Body of pancreas (tissue), 4 donors: ENCODE measurements at regions not wholly inside any gene's neighbourhood (a gene's known extent, or its start where the extent isn't known, plus 50 kb on each side); places are given as distances from the start of the nearest gene placed in this dataset.

Experiments
- ATAC-seq: fragments of 150-250 bp; one replicate; pipeline ENCODE4 v1.9.1; 2016
- DNase-seq, 4 donors: peaks; one replicate each; pipeline ENCODE4 v3.0.0-alpha.2; 2019
- H3K27ac ChIP-seq, 4 donors: fragments of 200-600 bp; sonication (generic); 1 replicate in 3 of 4; 2 replicates in 1 of 4; pipeline versions ENCODE4 v1.5.1 to v1.6.1; 2016 to 2019; ENCODE audit warnings: mild to moderate bottlenecking in 1 of 4, mixed read lengths in 1 of 4, moderate library complexity in 1 of 4
- H3K27me3 ChIP-seq, 2 donors: fragments of 200-600 bp; sonication (generic); one replicate each; pipeline ENCODE4 v1.6.0; 2016; ENCODE audit warnings: mild to moderate bottlenecking in 1 of 2
- H3K36me3 ChIP-seq, 2 donors: fragments of 200-600 bp; sonication (generic); replicated peaks in 1 of 2; 2 replicates each; pipeline ENCODE4 v1.5.1; 2016; ENCODE audit warnings: low read depth in 2 of 2; ENCODE audit not compliant: insufficient read depth in 1 of 2
- H3K4me1 ChIP-seq: fragments of 200-600 bp; sonication (generic); one replicate; pipeline ENCODE4 v1.6.0; 2016
- H3K4me3 ChIP-seq, 2 donors: fragments of 200-600 bp; sonication (generic); 1 replicate in 1 of 2; 2 replicates in 1 of 2; pipeline ENCODE4 v1.5.1; 2016 to 2019
- H3K9me3 ChIP-seq, 3 donors: fragments of 200-600 bp; sonication (generic); 1 replicate in 2 of 3; 2 replicates in 1 of 3; pipeline ENCODE4 v1.5.1; 2016
- CTCF ChIP-seq, 7 experiments: fragments of 450-650 bp in 4 of 7; fragments of 200-600 bp in 3 of 7; sonication (generic) in 3 of 7; IDR thresholded peaks; one replicate each; pipeline ENCODE4 v1.5.1; 2016 to 2019; ENCODE audit warnings: antibody characterized with exemption in 7 of 7
- POLR2A ChIP-seq, 3 donors: fragments of 450-650 bp; IDR thresholded peaks; one replicate each; pipeline ENCODE4 v1.6.1; 2016; ENCODE audit warnings: antibody characterized with exemption in 3 of 3, mild to moderate bottlenecking in 2 of 3
- WGBS, 2 donors: methylation state at CpG; one replicate each; pipeline ENCODE4 v1.1.5; 2017; 5-methylcytosine and 5-hydroxymethylcytosine counted together
- intact Hi-C: fragments of 100-400 bp; cut with DNase I; formaldehyde crosslinking; loops from one replicate; pipeline ENCODE4 v1.15.1; 2023

GRCh38 chr3:44104668-44105321 lies 136.9 kb upstream of the TOPAZ1 start:
- Histone ChIP-seq H3K36me3 (no peaks in the 10 kb centered on the region), H3K4me3 (no peak overlapping the region), H3K27me3 (no peaks in the 10 kb centered on the region), H3K9me3 (no peaks in the 10 kb centered on the region), H3K27ac (no peak overlapping the region), H3K4me1 (no peaks in the 10 kb centered on the region)
- ATAC-seq, result no peak
- intact Hi-C loops, result no loop called here
- DNase-seq, result peak in 1 of 4 donors; percentile 25
- TF ChIP-seq POLR2A (IDR thresholded peaks at IDR 0.05) (no peak), CTCF (IDR thresholded peaks at IDR 0.05) (no peak)
- 62% methylated on average over 4 of the region's 4 CpGs for WGBS, 2 donors

DNA sequence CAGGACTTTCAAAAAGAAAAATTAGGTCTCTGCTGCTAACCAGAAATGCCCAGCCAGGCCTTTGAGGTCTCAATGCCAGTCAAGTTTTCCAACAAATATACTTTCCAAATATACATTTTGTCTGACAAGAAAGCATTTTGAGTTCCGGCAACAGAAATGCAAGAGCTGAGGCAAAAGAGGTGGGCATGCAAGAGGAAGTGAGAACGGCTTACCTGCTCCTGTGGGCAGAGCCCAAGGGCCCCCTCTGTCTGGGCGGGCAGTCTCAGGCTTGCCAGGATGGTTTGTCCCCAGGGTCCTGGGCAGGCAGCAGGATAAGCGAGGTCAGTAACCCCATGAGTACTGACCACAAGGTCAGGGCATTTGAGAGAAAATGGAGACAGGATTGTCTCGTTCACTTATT lies 136.1 kb upstream of the TOPAZ1 start:
- Histone ChIP-seq H3K4me3 (no peak overlapping the region), H3K9me3 (no peaks in the 10 kb centered on the region), H3K36me3 (no peaks in the 10 kb centered on the region), H3K27me3 (no peaks in the 10 kb centered on the region), H3K27ac (no peak overlapping the region), H3K4me1 (no peaks in the 10 kb centered on the region)
- no peak for TF ChIP-seq CTCF (IDR thresholded peaks at IDR 0.05)
- TF ChIP-seq POLR2A (IDR thresholded peaks at IDR 0.05), result no peak
- ATAC-seq (no peak), DNase-seq (no peak)
- intact Hi-C loops, result no loop called here
- WGBS, 2 donors, result 79 to 81% methylated on average over 5 of the region's 5 CpGs

DNA sequence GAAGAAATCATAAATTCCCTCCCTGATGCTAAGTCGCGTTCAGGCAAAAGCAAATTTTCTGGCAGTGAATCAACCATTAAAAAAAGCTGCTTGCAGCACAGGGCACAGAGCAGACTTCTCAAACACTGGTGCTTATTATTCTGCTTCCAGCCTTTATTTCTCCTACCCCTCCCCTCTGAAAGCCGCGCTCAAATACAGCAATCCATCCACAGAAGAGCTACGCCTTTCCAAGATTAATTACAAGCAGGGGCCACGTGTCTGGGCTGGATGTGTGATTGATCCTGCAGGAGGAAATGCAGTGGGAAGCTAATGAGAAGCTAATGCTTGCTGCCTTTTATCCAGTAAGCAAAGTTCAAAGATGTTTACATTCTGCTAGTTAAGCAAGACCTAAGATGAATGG lies 134.9 kb upstream of the TOPAZ1 start:
- no peak for ATAC-seq

DNA sequence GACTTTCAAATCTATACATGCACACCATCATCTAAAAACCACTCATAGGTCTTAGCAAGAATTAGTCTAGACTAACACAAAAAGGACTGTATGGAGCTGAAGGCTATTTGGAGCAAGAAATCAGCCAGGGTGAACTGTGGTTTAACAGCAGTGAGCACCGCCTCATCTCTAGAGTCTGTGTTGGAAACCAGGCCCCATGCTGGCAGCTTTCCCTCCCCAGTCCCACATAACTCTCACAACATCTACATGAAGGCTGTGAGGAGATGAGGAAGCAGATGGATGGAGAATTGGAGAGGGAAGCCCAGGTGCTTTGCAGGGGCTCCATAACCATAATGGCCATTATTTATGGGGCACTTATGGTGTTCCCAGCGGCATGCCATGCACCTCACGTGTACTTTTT lies 133.2 kb upstream of the TOPAZ1 start:
- no peak for TF ChIP-seq CTCF (IDR thresholded peaks at IDR 0.05)
- no peak for TF ChIP-seq POLR2A (IDR thresholded peaks at IDR 0.05)
- H3K27ac ChIP-seq, result no peak overlapping the region
- H3K4me3 ChIP-seq, result no peak overlapping the region
- no peaks in the 10 kb centered on the region for H3K27me3 ChIP-seq
- intact Hi-C loops, result no loop called here
- H3K4me1 ChIP-seq, result no peaks in the 10 kb centered on the region
- ATAC-seq (no peak), DNase-seq (no peak)
- WGBS, 2 donors, result 88 to 97% methylated on average over 3 of the region's 3 CpGs
- H3K9me3 ChIP-seq, result no peaks in the 10 kb centered on the region
- H3K36me3 ChIP-seq, result no peaks in the 10 kb centered on the region

More for the DNA sequence above, 134.9 kb upstream of the TOPAZ1 start:
- intact Hi-C loops, result no loop called here
- Histone ChIP-seq H3K4me1 (no peaks in the 10 kb centered on the region), H3K27ac (no peak overlapping the region), H3K4me3 (no peak overlapping the region), H3K36me3 (no peaks in the 10 kb centered on the region), H3K27me3 (no peaks in the 10 kb centered on the region), H3K9me3 (no peaks in the 10 kb centered on the region)
- DNase-seq, result no peak
- no peak for TF ChIP-seq POLR2A (IDR thresholded peaks at IDR 0.05)
- TF ChIP-seq CTCF (IDR thresholded peaks at IDR 0.05), result no peak
- 20 to 21% methylated on average over 6 of the region's 6 CpGs for WGBS, 2 donors

DNA sequence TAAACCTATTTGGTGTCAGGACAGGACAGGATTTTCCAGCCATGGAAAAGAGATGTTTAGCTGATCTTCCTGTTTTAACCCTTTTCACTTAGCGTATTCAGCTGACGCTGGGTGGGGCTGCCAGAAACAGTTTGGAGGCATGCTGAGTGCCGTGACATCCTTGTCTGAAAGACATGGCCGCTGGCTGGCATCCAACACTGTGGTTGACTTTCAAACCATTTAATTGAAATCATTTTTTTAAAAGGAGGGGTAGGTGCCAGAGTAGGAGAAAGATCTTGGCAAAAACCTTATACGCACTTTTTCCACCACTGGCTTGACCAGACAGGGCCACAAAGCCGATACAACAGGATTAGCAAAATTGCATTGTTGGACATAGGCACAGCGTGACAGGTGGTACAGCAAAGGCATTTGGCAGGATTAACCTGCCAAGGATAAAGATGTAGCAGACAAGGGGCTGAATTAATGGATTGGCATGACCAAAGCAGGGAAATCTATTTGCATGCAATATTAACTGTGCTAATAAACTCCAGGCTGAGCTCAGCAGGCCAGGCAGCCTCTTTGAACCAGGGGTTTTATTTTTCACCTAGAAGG lies 131.8 kb upstream of the TOPAZ1 start:
- ATAC-seq (no peak), DNase-seq (no peak)
- 85% methylated on average over 7 of the region's 7 CpGs for WGBS, 2 donors
- H3K4me3 ChIP-seq, result no peak overlapping the region
- no peak for TF ChIP-seq CTCF (IDR thresholded peaks at IDR 0.05)
- H3K36me3 ChIP-seq, result no peaks in the 10 kb centered on the region
- no peaks in the 10 kb centered on the region for H3K27me3 ChIP-seq
- H3K27ac ChIP-seq, result no peak overlapping the region
- no peaks in the 10 kb centered on the region for H3K9me3 ChIP-seq
- intact Hi-C loops, result no loop called here
- H3K4me1 ChIP-seq, result no peaks in the 10 kb centered on the region
